GM12892 (cell line): ENCODE measurements at regions not wholly inside any gene's neighbourhood (a gene's known extent, or its start where the extent isn't known, plus 50 kb on each side); places are given as distances from the start of the nearest gene placed in this dataset.

ENCODE experiments used
- DNase-seq: peaks from one replicate; pipeline ENCODE4 v3.0.0; 2011; ENCODE audit not compliant: insufficient read length
- FAIRE-seq: peaks from 2 replicates; lab custom pipeline; 2011; peaks lifted over from hg19 to GRCh38; lab: Jason Lieb, UNC
- POLR2A ChIP-seq: IDR thresholded peaks from 2 replicates; pipeline ENCODE4 v1.6.1; 2011; ENCODE audit warnings: low read depth, low read length, control low read depth
- POLR2AphosphoS5 ChIP-seq: IDR thresholded peaks from 2 replicates; pipeline ENCODE4 v1.6.1; 2011; ENCODE audit warnings: low read depth, low read length, control low read depth
- TAF1 ChIP-seq: IDR thresholded peaks from 2 replicates; pipeline ENCODE4 v1.6.1; 2011; ENCODE audit warnings: low read depth, mild to moderate bottlenecking, control low read depth, low read length, borderline replicate concordance

- TF ChIP-seq POLR2AphosphoS5 (no peak), TAF1 (no peak), POLR2A (no peak)
- FAIRE-seq (no peak), DNase-seq (no peak)
Observed at GRCh38 chr7:17239683-17240521, 58.5 kb upstream of the AHR start.

- TF ChIP-seq TAF1 (no peak), POLR2A (no peak), POLR2AphosphoS5 (no peak)
- DNase-seq, result no peak
- no peak for FAIRE-seq
Observed at GRCh38 chr7:17242504-17242903, 55.9 kb upstream of the AHR start.

- TF ChIP-seq POLR2A (no peak), TAF1 (no peak)
- no peak for FAIRE-seq
- DNase-seq, result no peak
Observed at GRCh38 chr7:17244786-17245185, 53.7 kb upstream of the AHR start.

GRCh38 chr7:17247357-17247756 lies 51.1 kb upstream of the AHR start:
- TF ChIP-seq POLR2AphosphoS5 (no peak), TAF1 (no peak), POLR2A (no peak)
- FAIRE-seq (no peak), DNase-seq (no peak)

- TF ChIP-seq POLR2AphosphoS5 (no peak), TAF1 (no peak), POLR2A (no peak)
- DNase-seq, result no peak
- no peak for FAIRE-seq
Observed at GRCh38 chr7:17248527-17248926, 49.9 kb upstream of the AHR start.
